H1 (cell line): ENCODE measurements at regions not wholly inside any gene's neighbourhood (a gene's known extent, or its start where the extent isn't known, plus 50 kb on each side); places are given as distances from the start of the nearest gene placed in this dataset.

Experiments
- CHD2 ChIP-seq: IDR thresholded peaks from 2 replicates; pipeline ENCODE4 v1.6.1; 2012; ENCODE audit warnings: low read length, improper control_type of control experiment
- GABPA ChIP-seq: IDR thresholded peaks from 2 replicates; pipeline ENCODE4 v1.6.1; 2011; ENCODE audit warnings: mild to moderate bottlenecking, low read length, moderate library complexity, borderline replicate concordance; ENCODE audit not compliant: insufficient read depth
- KDM4A ChIP-seq: IDR thresholded peaks from one replicate; pipeline ENCODE4 v1.7.1; 2012; ENCODE audit warnings: low read depth, mild to moderate bottlenecking, moderate library complexity, low read length, inconsistent platforms; ENCODE audit not compliant: severe bottlenecking
- SP4 ChIP-seq: IDR thresholded peaks from 2 replicates; pipeline ENCODE4 v1.6.1; 2012; ENCODE audit warnings: low read length, inconsistent platforms

DNA sequence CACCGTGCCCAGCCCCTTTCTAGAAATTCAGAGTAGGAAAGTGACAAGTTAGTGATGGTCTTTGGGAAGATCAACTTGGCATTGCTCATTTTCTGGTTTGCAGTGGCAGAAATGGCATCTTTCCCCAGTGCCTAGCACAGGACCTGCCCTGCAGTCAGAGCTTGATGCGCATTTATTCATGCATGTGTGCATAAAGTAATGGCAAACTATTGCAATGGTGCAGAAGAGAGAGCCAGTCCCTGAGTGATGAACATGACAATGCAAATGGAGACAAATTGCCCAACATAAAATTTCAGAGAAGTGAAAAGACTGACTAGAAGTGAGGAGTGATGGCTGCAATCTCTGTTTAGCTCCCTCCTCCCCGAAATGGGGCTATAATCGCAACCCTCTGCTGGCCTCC is 268.2 kb downstream of the CCSER2 start (continued):
- no peak for TF ChIP-seq SP4
- no peak for TF ChIP-seq KDM4A
- TF ChIP-seq GABPA: no peak
- no peak for TF ChIP-seq CHD2
